ENCODE measurements at regions not wholly inside any gene's neighbourhood (a gene's known extent, or its start where the extent isn't known, plus 50 kb on each side); places are given as distances from the start of the nearest gene placed in this dataset.

- Mint-ChIP-seq H3K27me3 (ENCODE audit: low read depth) (peaks cover 13% of the 10 kb centered on the region), H3K36me3 (ENCODE audit: insufficient read depth in 1 of 3, low read depth in 3 of 3) (0 out of 7 replicates have a peak, but pooled peaks cover 0 to 5% (median 0%) of the 10 kb centered on the region in 3 experiments), H3K4me1 (peaks cover 4 to 7% of the 10 kb centered on the region in 2 experiments), H3K4me3 (no peak overlapping the region), H3K27ac (no peak overlapping the region), H3K9me3 (peaks cover 0 to 8% of the 10 kb centered on the region in 2 experiments; a peak in 3 of 5 replicates)
- H3K14ac ChIP-seq (ENCODE audit: insufficient read depth, low read length): no peak overlapping the region
- H3K4me1 ChIP-seq (ENCODE audit: insufficient read depth, low read length): no peaks in the 10 kb centered on the region
- H2BK20ac ChIP-seq (ENCODE audit: low read depth, low read length, poor library complexity, severe bottlenecking): no peak overlapping the region
- no peak overlapping the region for H3K9ac ChIP-seq (ENCODE audit: extremely low read depth, insufficient read length, low read length)
- H2BK15ac ChIP-seq (ENCODE audit: low read depth, low read length): no peak overlapping the region
- no peak overlapping the region for H3K56ac ChIP-seq (ENCODE audit: insufficient read length, low read depth, low read length)
- no peaks in the 10 kb centered on the region for H3K79me1 ChIP-seq (ENCODE audit: insufficient read depth, low read depth, low read length, poor library complexity, severe bottlenecking)
- H4K20me1 ChIP-seq (ENCODE audit: control insufficient read depth, insufficient read depth, insufficient read length): no peaks in the 10 kb centered on the region
- no peak overlapping the region for H4K91ac ChIP-seq (ENCODE audit: insufficient read length, low read depth, low read length)
- no CpG with 5 or more reads among the region's 4 CpGs for WGBS (ENCODE audit: extremely low coverage, insufficient read length, low lambda C conversion rate)
- no peak overlapping the region for H3K27ac ChIP-seq (ENCODE audit: insufficient read length, low read depth, low read length)
- H3K23me2 ChIP-seq (ENCODE audit: insufficient read length, low read depth, low read length, poor library complexity, severe bottlenecking): no peaks in the 10 kb centered on the region
- no peak overlapping the region for H3K23ac ChIP-seq (ENCODE audit: insufficient read length, low read depth, low read length)
- H3K9me3 ChIP-seq (ENCODE audit: control insufficient read depth, low read depth, low read length): no peaks in the 10 kb centered on the region
- no peak overlapping the region for H2BK120ac ChIP-seq (ENCODE audit: low read depth, low read length, poor library complexity, severe bottlenecking)
- H3K4ac ChIP-seq (ENCODE audit: low read depth, low read length): no peak overlapping the region
- no peak for TF ChIP-seq CTCF (conservative IDR thresholded peaks at IDR 0.05)
- H3K4me2 ChIP-seq (ENCODE audit: insufficient read depth, insufficient read length, low read length): no peak overlapping the region
- H3K79me2 ChIP-seq (ENCODE audit: insufficient read depth, low read length): no peaks in the 10 kb centered on the region
- DNase-seq: no peak
- H3K27me3 ChIP-seq (ENCODE audit: insufficient read depth, low read length): no peaks in the 10 kb centered on the region
- no peak overlapping the region for H3K18ac ChIP-seq (ENCODE audit: insufficient read length, low read depth, low read length)
- H2BK5ac ChIP-seq (ENCODE audit: insufficient read length, low read length): no peak overlapping the region
- no peak overlapping the region for H4K5ac ChIP-seq (ENCODE audit: insufficient read length, low read depth, low read length)
- no peak overlapping the region for H2BK12ac ChIP-seq (ENCODE audit: insufficient read length, low read depth, low read length)
- no peak overlapping the region for H2AFZ ChIP-seq (ENCODE audit: low read length)
- no peak overlapping the region for H4K8ac ChIP-seq (replicated peaks; ENCODE audit: insufficient read length, low read depth, low read length)
- H3T11ph ChIP-seq (ENCODE audit: low read length): no peak overlapping the region
- no peak overlapping the region for H2AK5ac ChIP-seq (ENCODE audit: insufficient read length, low read length)
These were observed 923.3 kb downstream of the AACS start for GRCh38 chr12:125988545-125988944.

Data from H9 (cell line).